Hepatocyte (in vitro differentiated cells): ENCODE measurements at regions not wholly inside any gene's neighbourhood (a gene's known extent, or its start where the extent isn't known, plus 50 kb on each side); places are given as distances from the start of the nearest gene placed in this dataset.

Experiments used
- EZH2 ChIP-seq: fragments of 200-600 bp; sonication (generic); IDR thresholded peaks from 2 replicates; pipeline ENCODE4 v1.6.1; 2016; ENCODE audit warnings: antibody characterized with exemption, mild to moderate bottlenecking, borderline replicate concordance
- EZH2phosphoT487 ChIP-seq: fragments of 200-600 bp; sonication (generic); IDR thresholded peaks from one replicate; pipeline ENCODE4 v1.6.1; 2018; ENCODE audit warnings: antibody characterized with exemption, mild to moderate bottlenecking, low read depth, moderate library complexity; ENCODE audit not compliant: unreplicated experiment, severe bottlenecking
- TF ChIP-seq, protein P1 (sequence below): fragments of 200-600 bp; sonication (generic); IDR thresholded peaks from 2 replicates; pipeline ENCODE4 v1.5.1; 2016; ENCODE audit warnings: antibody characterized with exemption, mild to moderate bottlenecking; ENCODE audit not compliant: poor library complexity

DNA sequence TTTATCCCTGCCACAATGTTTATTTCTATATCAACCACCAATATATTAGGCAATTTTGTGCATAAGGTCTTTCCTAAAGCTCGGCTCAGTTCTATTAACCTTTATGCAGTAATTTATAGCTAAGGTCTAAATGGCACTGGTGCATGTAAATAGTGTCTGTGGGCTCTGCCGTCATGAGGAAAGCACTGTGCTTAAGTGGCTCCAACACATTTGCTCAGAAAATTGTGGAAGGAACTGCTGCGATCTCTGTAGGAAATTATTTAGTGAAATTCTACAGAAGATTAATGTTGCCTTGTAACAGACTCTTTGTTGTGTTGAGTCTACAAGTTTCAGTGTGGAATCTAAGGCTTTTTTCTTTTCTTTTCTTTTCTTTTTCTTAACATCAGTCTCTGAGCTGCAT is 54.0 kb upstream of the EGLN3 start:
- TF ChIP-seq, protein P1, sequence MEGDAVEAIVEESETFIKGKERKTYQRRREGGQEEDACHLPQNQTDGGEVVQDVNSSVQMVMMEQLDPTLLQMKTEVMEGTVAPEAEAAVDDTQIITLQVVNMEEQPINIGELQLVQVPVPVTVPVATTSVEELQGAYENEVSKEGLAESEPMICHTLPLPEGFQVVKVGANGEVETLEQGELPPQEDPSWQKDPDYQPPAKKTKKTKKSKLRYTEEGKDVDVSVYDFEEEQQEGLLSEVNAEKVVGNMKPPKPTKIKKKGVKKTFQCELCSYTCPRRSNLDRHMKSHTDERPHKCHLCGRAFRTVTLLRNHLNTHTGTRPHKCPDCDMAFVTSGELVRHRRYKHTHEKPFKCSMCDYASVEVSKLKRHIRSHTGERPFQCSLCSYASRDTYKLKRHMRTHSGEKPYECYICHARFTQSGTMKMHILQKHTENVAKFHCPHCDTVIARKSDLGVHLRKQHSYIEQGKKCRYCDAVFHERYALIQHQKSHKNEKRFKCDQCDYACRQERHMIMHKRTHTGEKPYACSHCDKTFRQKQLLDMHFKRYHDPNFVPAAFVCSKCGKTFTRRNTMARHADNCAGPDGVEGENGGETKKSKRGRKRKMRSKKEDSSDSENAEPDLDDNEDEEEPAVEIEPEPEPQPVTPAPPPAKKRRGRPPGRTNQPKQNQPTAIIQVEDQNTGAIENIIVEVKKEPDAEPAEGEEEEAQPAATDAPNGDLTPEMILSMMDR = no peak
- TF ChIP-seq EZH2 = no peak
- TF ChIP-seq EZH2phosphoT487 = no peak
